Lower leg skin (tissue), 4 donors: ENCODE measurements at regions not wholly inside any gene's neighbourhood (a gene's known extent, or its start where the extent isn't known, plus 50 kb on each side); places are given as distances from the start of the nearest gene placed in this dataset.

Experiments
- DNase-seq, 2 donors: peaks; one replicate each; pipeline ENCODE4 v3.0.0-alpha.2; 2019; ENCODE audit warnings: low spot score in 2 of 2
- H3K4me3 ChIP-seq: fragments of 200-600 bp; sonication (generic); 2 replicates; pipeline ENCODE4 v1.5.1; 2017; ENCODE audit warnings: mild to moderate bottlenecking, low read depth; ENCODE audit not compliant: poor library complexity, severe bottlenecking
- CTCF ChIP-seq, 3 donors: fragments of 450-650 bp; IDR thresholded peaks; one replicate each; pipeline ENCODE4 v1.5.1; 2016; ENCODE audit warnings: antibody characterized with exemption in 3 of 3, mild to moderate bottlenecking in 3 of 3, moderate library complexity in 2 of 3
- POLR2A ChIP-seq, 2 donors: fragments of 450-650 bp; IDR thresholded peaks; one replicate each; pipeline ENCODE4 v1.6.1; 2016 to 2017; ENCODE audit warnings: antibody characterized with exemption in 2 of 2, mild to moderate bottlenecking in 1 of 2, moderate library complexity in 1 of 2
- WGBS, 2 donors: methylation state at CpG; one replicate each; pipeline ENCODE4 v1.1.5; 2018; 5-methylcytosine and 5-hydroxymethylcytosine counted together
- intact Hi-C: fragments of 100-400 bp; cut with DNase I; formaldehyde crosslinking; loops from one replicate; pipeline ENCODE4 v1.15.0; 2023; ENCODE audit warnings: low total_unique reads

GRCh38 chr7:121447911-121448300 is 51.8 kb upstream of the FAM3C start:
- H3K4me3 ChIP-seq: no peak overlapping the region
- intact Hi-C loops: no loop called here
- TF ChIP-seq CTCF (IDR thresholded peaks at IDR 0.05): no peak
- no peak for TF ChIP-seq POLR2A (IDR thresholded peaks at IDR 0.05)
- WGBS, 2 donors: 40 to 41% methylated on average over 4 of the region's 4 CpGs
- no peak for DNase-seq

DNA sequence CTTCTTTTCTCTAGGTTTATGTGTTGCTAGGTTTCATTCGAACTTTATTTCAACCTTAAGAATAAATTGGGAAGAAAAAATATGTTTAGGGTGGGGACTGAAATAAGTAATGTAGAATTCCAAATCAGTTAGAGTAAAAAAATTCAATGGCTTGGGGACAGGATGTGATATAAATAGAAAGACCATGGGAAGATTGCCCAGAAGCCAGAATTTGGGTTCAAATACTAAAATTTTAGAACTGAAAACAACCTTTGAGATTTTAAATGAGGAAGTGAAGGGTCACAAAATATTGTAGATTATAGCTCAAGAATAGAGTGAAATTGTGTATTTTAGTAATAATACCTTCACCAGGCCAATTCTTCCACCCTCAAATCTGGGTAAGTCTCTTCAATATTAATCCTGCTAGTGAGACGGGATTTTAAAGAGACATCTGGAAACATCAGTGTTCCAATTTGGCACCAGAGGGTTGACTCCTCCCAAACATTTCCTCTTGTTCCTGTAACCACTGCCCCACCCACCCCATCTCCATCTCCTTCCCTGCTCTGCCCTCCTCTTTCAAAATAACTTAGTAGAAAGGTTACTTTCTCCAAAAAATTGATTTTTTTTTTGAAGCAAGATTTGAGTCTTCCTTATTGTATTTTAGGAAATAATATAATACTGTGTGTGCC is 51.3 kb upstream of the FAM3C start:
- no peak overlapping the region for H3K4me3 ChIP-seq
- 15 to 28% methylated on average over 2 of the region's 2 CpGs for WGBS, 2 donors
- intact Hi-C loops: no loop called here
- TF ChIP-seq POLR2A (IDR thresholded peaks at IDR 0.05) (no peak), CTCF (IDR thresholded peaks at IDR 0.05) (no peak)
- DNase-seq: peak; percentile 79 to 87

DNA sequence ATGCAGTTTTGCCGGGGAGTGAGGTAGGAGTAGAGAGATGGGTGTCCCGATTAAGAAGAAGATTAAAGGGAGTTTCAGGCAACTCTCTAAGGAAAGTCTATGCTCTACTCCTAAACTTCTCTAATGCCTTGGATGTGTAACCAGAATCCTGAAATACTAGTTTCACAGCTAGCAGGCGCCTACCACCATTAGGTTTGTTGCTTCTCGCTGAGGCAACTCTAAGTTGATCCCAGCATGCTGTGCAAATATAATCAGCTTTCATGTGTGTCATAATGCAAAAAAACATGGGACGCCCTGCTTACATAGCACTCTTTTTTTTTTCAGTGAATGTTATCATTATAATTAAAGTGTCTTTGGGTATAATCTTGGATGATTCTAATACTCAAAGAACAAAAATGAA is 50.4 kb upstream of the FAM3C start:
- no peak for DNase-seq
- WGBS, 2 donors: 58 to 59% methylated on average over 5 of the region's 5 CpGs
- no peak for TF ChIP-seq POLR2A (IDR thresholded peaks at IDR 0.05)
- no peak for TF ChIP-seq CTCF (IDR thresholded peaks at IDR 0.05)
- H3K4me3 ChIP-seq: no peak overlapping the region
- intact Hi-C loops: no loop called here
